AG09309 (cell line): ENCODE measurements at regions not wholly inside any gene's neighbourhood (a gene's known extent, or its start where the extent isn't known, plus 50 kb on each side); places are given as distances from the start of the nearest gene placed in this dataset.
"Not testable (repeated sequence)": the region's sequence is repeated elsewhere in the genome, so short reads cannot be mapped to it uniquely, and the experiment has no call there.

Experiments
- DNase-seq: peaks from one replicate; pipeline ENCODE4 v3.0.0-alpha.2; 2010; ENCODE audit warnings: low read depth
- H3K4me3 ChIP-seq: 2 replicates; pipeline ENCODE4 v1.5.1; 2011; ENCODE audit warnings: mild to moderate bottlenecking, low read depth, low read length, moderate library complexity; ENCODE audit not compliant: control insufficient read depth
- TF ChIP-seq, protein P1 (sequence below): IDR thresholded peaks from 2 replicates; pipeline ENCODE4 v1.5.1; 2011; ENCODE audit warnings: mild to moderate bottlenecking, low read depth, low read length, inconsistent platforms; ENCODE audit not compliant: insufficient read depth, control insufficient read depth; ENCODE audit errors: missing control alignments

DNA sequence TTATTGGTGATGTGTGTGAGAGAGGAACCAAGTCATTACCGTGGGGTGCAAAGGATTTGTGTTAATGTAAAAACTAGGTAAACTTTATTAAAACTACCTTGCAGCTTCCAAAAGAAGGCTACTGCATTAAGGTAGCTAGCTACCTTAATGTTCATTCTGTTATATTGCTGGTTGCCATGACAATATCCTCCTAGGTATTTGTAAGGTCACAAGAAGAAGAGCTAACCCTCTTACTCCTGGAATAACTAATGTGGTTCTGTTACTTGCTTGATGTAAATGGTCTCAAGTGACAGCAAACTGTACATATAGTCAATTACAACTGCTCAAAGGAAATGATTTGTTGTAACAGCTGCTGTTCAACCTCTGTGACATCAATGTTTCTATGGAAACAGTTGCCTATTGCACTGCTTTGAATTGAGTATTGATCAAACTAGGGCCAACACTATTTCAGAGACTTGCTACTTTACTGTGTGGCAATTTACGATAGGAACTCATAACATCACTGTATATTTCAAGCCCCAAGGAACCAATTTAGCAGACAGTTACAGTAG is 319.8 kb upstream of the HNRNPA3 start:
- no peak for DNase-seq

DNA sequence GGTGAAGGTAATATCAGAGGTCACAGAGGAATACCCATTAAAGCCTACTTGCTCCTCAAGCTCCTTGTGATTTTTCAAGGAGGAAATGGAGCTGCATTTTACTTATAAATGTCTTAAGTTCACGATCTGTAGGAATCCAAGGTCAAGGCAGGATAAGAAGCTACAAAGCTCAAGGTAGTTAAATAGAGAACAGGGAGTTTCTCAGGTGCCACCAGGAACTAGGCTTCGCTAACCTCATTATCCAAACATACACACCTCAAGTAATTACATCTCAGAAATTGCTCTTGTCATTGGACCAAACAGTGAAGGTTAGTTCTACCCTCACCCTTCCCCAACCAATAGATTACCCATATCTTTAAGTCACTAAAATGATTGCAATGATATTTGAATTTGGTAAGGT is 317.4 kb upstream of the HNRNPA3 start:
- no peak overlapping the region for H3K4me3 ChIP-seq
- TF ChIP-seq, protein P1, sequence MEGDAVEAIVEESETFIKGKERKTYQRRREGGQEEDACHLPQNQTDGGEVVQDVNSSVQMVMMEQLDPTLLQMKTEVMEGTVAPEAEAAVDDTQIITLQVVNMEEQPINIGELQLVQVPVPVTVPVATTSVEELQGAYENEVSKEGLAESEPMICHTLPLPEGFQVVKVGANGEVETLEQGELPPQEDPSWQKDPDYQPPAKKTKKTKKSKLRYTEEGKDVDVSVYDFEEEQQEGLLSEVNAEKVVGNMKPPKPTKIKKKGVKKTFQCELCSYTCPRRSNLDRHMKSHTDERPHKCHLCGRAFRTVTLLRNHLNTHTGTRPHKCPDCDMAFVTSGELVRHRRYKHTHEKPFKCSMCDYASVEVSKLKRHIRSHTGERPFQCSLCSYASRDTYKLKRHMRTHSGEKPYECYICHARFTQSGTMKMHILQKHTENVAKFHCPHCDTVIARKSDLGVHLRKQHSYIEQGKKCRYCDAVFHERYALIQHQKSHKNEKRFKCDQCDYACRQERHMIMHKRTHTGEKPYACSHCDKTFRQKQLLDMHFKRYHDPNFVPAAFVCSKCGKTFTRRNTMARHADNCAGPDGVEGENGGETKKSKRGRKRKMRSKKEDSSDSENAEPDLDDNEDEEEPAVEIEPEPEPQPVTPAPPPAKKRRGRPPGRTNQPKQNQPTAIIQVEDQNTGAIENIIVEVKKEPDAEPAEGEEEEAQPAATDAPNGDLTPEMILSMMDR: no peak
- no peak for DNase-seq

More for the DNA sequence above, 319.8 kb upstream of the HNRNPA3 start:
- TF ChIP-seq, protein P1: no peak
- no peak overlapping the region for H3K4me3 ChIP-seq

DNA sequence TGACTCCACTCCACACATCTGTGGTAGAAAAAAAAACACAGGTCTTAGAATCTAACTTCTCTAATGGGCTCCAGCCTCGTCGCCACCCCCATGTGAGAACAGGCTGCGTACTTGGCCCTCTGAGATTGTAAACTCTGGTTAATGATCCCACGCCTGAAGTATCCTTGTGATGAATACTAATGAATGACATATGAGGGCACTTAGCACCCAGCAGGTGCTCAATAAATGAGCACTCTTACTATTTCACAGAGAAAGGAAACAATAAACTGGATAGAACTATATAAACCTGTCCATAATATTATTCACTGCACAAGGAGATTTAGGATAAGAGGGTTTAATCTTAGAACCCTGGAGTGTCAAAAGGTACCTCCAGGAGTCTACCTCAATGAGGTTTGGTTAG is 310.1 kb upstream of the HNRNPA3 start:
- no peak for DNase-seq
- TF ChIP-seq, protein P1: no peak
- H3K4me3 ChIP-seq: no peak overlapping the region

DNA sequence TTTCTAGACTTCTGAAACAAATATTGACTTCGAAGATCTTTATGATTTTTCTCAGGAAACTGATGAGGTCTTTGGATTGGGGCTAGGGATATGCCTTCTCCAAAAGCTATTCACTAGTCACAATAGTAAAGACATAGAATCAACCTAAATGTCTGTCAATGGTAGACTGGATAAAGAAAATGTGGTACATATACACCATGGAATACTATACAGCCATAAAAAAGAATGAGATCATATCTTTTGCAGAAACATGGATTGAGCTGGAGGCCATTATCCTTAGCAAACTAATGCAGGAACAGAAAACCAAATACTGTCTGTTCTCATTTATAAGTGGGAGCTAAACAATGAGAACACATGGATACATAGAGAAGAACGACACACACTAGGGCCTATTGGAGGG is 308.5 kb upstream of the HNRNPA3 start:
- not testable (repeated sequence) for H3K4me3 ChIP-seq, DNase-seq

DNA sequence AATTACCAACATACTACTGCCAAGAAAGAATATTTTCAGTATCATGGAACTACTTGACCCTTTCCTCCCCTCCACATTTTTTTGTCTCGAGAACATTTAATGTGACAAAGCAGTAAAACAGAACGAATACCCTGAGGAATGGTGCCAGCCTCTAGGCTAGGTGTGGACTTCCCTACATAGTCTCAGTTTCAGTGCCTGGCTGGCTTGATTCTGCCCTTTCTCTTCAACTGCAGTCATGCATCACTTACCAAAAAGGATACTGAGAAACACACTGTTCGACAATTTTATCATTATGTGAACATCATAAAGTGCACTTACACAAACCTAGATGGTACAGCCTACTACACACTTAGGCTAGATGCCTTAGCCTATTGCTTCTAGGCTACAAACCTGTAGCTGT is 305.3 kb upstream of the HNRNPA3 start:
- TF ChIP-seq, protein P1: no peak
- DNase-seq: no peak
- no peak overlapping the region for H3K4me3 ChIP-seq

DNA sequence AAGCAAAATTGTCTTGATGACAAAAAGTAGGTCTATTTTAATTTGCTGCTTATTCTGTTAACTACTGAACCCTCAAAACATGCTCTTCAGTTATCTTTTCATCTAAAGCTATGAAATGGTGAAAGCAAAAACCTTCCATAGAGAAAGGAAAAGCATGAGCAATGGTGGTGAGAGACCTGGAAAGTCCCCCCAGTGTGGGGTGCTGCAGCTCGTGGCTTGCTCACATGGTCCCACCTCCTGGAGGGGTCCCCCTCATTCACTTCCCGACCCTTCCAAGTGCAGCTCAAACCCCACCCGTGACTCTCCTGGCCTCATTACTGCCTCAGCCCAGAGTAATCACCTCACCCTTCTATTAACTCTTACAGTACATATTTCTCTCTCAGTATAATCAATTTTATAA is 301.8 kb upstream of the HNRNPA3 start:
- H3K4me3 ChIP-seq: no peak overlapping the region
- TF ChIP-seq, protein P1: no peak
- DNase-seq: no peak

DNA sequence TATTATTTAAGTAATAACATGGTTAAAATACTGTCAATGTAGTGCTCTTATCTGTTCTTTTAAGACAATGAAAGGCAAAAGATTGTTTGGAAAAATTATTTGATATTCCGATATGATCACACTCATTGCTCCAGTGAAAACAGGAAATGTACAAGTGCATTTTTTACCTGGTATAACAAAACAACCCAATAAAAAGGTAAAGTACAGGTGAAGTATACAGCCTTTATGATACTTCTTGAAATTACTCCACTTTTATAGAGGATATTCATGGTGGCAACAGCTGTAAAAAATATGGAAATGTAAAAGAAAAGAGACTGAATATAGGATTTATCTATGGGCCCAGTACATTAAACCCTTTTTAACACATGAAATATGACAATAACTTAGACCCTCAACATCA is 298.6 kb upstream of the HNRNPA3 start:
- no peak for DNase-seq
- TF ChIP-seq, protein P1: no peak
- H3K4me3 ChIP-seq: no peak overlapping the region

- DNase-seq: no peak
- no peak overlapping the region for H3K4me3 ChIP-seq
- TF ChIP-seq, protein P1: no peak
These were observed 298.2 kb upstream of the HNRNPA3 start for GRCh38 chr2:176914371-176914770.

DNA sequence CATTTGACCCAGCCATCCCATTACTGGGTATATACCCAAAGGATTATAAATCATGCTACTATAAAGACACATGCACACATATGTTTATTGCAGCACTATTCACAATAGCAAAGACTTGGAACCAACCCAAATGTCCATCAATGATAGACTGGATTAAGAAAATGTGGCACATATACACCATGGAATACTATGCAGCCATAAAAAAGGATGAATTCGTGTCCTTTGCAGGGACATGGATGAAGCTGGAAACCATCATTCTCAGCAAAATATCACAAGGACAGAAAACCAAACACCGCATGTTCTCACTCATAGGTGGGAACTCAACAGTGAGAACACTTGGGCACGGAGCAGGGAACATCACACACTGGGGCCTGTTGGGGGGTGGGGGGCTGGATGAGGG is 290.0 kb upstream of the HNRNPA3 start:
- DNase-seq, H3K4me3 ChIP-seq: not testable (repeated sequence)
